ENCODE measurements at regions not wholly inside any gene's neighbourhood (a gene's known extent, or its start where the extent isn't known, plus 50 kb on each side); places are given as distances from the start of the nearest gene placed in this dataset.
A peak's percentile ranks its signal among the peaks of the same experiment; 100 is the strongest.

DNA sequence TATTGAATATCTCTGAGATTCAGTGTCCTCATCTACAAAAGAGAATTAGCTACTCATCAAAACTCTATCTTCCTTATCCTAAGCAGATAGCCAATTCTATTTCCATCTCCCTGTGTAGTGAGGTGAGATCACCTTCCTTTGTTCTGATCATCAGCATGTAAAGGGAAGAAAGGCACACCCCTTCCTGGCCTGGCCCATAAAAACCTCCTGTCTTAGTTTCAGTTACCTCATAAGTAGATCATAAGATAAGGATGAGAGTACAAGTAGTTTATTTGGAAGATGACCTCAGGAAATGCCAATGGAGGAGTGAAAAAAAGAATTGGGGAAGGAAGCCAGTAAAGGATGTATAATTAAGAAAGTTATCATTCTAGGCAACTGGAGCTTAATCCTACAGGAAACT lies 114.5 kb upstream of the GADL1 start:
- no peak for DNase-seq

- no peak for DNase-seq
These were observed 115.4 kb upstream of the GADL1 start for GRCh38 chr3:31009881-31010280.

- DNase-seq: no peak
These were observed 116.0 kb upstream of the GADL1 start for GRCh38 chr3:31010491-31010890.

- no peak for DNase-seq
These were observed 116.9 kb upstream of the GADL1 start for GRCh38 chr3:31011380-31011779.

DNA sequence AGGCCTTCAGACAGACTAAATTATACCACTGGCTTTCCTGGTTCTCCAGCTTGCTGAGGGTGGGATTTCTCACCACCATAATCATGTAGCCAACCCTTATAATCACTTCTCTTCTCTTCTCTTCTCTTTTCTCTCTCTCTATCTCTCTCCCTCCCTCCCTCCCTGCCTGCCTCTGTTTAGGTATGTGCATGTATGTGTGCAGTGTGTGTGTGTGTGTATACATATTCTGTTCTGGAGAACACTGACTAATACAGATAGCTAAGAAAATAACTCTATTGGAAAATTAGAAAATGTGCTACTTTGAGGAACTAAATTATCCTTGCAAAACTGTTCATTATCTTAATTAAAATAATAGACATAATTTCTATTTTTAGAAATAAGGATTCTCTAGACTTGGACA lies 118.6 kb upstream of the GADL1 start:
- no peak for DNase-seq

DNA sequence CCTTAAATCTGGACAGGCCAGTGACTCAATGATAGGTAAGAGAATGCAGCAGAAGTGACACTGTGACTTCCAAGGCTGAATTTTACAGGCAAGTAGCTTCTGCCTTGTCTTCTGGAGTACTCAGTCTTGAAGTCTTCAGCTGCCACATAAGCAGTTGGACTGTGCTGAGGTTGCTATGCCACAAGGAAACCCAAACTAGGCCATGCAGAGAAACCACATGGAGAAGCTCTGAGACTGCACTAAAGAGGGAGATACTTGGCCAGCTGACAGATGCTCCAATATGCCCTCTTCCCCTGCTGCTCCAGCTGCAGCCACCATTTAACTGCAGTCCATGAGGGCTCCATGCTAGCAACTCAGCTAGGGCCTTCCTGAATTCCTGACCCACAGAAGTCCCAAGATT lies 119.4 kb upstream of the GADL1 start:
- no peak for DNase-seq

GRCh38 chr3:31014317-31015040 lies 120.0 kb upstream of the GADL1 start:
- no peak for DNase-seq

DNA sequence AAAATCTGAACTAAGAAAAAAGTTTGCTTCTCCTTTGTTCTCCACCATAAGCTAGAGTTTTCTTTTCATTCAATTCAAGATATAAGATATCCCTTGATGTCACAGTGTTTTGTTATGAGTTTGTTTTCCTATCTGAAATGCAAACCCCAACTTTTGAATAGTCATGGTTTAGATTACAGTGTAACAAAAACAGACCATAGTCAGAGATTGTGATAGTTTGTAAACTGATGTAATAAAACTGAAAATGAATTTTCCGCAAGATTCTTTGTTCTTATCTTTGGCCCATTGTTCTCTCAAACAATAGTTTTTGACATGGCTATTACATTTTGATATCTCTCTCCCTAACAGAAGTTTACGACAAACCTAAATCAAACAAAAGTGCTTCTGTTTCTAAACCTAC lies 121.7 kb upstream of the GADL1 start:
- DNase-seq: no peak

DNA sequence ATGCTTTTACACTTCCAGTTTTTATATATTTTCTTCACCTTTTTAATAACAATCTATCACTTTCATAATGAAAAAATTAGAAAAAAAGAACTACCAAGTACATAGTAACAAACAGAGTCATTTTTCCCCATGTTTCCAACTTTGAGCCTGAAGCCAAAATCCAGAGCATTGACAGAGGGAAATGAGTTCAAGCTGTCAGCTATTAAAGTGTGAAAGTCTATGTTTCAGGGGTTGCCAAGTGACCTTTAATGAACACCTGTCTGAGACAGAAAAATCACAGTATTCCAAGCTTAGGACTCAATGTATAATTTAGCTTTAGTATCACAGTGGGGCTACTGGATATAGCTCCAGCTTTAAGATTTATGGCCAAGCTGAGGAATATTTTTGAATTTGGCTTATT lies 128.3 kb upstream of the GADL1 start:
- DNase-seq: no peak

- DNase-seq: no peak
These were observed 131.1 kb upstream of the GADL1 start for GRCh38 chr3:31025541-31025940.

GRCh38 chr3:31027191-31027761 lies 132.8 kb upstream of the GADL1 start:
- DNase-seq: peak in 1 of 2 experiments; percentile 10

DNA sequence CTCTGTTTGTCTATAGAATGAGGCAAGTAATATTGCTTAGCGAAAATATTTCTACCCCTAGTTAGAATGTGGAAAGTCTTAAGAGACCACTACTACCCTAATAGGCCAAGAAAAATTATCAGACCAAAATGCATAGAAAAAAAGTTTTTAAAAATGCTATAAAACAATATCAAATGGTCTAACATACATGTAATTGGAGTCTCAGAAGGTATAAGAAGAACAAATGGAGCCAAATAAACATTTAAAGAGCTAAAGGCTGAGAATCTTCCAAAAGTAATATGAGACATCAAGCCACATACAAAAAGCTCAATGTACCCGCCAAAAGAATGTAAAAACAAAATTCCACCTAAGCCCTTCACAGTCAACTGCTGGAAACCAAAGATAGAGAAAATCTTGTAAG lies 133.5 kb upstream of the GADL1 start:
- no peak for DNase-seq

DNA sequence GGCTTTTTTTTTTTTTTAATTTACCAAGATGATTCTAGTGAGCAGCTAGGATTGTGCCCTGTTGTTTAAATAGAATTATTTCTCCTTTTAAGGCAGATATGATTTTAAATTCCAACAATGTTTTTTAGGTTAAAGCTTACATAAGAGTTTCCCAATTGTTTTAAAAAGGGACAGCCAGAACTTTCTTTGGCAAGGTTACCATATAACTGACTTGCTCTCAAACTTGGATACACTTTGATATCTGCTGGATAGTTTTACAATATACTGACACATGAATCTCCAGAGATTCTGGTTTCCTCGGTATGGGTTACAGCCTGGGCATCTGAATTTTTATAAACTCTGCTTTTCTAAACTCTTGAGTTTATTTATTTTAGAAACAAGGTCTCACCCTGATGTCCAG lies 134.3 kb upstream of the GADL1 start:
- no peak for DNase-seq

- DNase-seq: no peak
These were observed 135.2 kb upstream of the GADL1 start for GRCh38 chr3:31029706-31030105.

- no peak for DNase-seq
These were observed 141.2 kb upstream of the GADL1 start for GRCh38 chr3:31035681-31036080.

DNA sequence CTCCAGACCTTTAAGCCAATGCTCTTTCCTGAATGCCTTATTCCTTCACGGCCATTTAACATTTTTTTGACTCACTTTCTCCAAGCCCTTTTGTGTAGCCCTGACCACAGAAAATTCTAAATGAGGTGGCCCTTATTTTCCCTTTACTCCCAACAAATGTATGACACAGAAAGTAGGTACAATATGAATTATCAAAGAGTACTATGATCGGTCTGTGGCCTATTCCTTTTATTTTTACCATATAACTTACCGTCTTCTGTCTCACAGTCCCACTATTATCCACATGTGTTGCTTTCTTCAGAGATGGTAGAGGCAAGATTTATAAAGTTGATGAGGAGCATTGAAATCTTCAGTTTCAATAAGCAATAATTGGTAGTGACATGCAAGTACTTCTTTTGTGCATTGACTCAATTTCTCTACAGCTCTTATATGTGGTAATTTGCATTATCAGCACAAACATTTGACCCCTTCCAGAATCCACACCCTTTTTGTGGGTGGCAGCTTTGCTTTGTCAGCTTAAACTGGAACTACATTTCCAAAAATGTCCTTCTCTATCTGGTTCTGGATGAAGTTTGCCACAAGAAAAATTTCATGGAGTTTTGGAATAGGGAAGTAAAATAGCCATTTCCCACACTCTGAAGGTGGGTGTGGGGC lies 143.8 kb upstream of the GADL1 start:
- DNase-seq: no peak

DNA sequence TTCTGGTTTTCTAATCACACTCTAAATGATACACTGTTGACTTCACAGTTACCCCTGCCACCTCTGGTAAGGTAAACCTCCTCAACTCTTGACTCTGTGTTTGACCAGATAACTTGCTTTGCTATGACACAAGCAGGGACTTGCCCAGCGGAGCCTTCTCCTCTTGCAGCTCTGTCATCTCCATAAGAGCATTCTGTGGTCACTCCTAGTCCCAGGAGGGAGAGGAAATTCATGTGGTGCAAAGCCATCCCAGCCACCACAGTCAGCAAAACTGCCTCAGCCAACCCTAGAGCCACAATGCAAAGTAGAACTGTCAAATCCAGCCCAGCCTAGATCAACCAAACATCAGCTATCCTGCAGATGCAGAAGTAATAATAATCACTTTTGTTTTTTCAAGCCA lies 144.7 kb upstream of the GADL1 start:
- no peak for DNase-seq

GRCh38 chr3:31041161-31041978 lies 146.9 kb upstream of the GADL1 start:
- DNase-seq: no peak

DNA sequence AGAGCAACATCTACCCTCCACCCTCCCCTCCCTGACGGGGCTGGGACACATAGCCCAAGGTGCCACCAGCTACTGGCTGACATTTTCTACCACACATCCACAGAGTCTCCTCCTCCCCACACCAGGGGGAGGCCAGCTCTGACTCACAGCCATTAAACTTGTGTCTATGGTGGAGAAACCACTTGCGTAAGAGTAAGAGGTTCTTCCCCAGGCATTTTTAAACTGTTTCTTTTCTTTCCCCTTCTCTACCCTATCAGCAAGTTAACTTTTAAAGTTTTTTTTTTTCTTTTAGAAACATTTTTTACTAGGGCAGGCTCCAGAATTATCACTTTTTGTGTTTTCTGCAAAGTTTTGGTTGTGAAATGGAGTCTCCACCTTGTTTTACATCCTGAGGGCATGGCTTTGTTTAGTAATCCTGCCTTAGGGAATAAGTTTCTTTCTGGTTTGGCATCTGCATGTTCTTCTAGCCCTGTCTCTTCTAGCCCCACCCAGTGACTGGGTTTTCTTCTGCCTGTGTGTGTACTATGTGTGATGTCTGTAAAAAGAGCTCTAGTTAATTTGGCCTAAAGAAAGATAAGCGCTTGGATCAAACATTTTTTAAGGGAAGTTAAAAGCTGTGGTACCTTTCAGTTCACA lies 148.8 kb upstream of the GADL1 start:
- peak in 1 of 2 experiments; percentile 7 for DNase-seq

DNA sequence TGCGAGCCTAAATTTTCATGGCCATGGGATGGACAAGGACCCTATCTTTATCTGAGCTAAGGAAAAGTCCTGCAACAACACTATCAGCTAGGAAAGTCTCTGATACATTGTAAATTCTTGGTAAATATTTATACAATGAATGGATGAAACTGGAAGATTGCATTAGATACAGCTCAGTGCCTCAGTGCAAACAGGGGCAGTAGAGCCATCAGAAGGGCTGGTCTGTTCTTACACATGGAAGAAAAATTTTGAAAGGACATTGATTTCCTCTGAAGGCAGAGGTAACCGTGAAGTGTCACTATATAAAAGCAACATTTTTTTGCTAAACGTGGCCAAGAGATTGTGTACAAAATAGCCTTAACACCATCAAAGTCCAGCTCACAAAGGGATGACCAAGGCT lies 153.2 kb upstream of the GADL1 start:
- DNase-seq: no peak

- no peak for DNase-seq
These were observed 153.7 kb upstream of the GADL1 start for GRCh38 chr3:31048143-31048542.

GRCh38 chr3:31050296-31050695 lies 155.8 kb upstream of the GADL1 start:
- no peak for DNase-seq

GRCh38 chr3:31051226-31051625 lies 156.8 kb upstream of the GADL1 start:
- DNase-seq: no peak
